ENCODE measurements at regions not wholly inside any gene's neighbourhood (a gene's known extent, or its start where the extent isn't known, plus 50 kb on each side); places are given as distances from the start of the nearest gene placed in this dataset.

DNA sequence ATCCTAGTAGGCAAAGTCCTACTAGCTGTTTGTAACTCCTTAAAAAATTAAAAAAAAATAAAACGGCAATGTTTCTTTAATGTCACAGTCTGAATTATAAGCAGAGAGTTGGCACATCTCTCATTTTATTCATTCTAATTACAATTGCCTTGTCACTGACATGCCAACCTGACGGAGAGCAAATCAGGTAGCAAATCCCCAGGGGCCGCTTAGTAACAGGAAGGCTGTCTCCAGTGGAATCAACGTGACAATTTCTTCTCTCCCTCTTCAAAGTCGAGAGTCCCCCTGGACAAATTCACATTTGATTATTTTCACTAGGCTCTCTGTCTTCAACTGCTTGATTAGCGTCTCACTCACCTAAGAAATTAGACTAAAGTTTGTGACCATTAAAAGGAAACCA is 1598.9 kb upstream of the PIK3C3 start:
- TF ChIP-seq, protein P1, sequence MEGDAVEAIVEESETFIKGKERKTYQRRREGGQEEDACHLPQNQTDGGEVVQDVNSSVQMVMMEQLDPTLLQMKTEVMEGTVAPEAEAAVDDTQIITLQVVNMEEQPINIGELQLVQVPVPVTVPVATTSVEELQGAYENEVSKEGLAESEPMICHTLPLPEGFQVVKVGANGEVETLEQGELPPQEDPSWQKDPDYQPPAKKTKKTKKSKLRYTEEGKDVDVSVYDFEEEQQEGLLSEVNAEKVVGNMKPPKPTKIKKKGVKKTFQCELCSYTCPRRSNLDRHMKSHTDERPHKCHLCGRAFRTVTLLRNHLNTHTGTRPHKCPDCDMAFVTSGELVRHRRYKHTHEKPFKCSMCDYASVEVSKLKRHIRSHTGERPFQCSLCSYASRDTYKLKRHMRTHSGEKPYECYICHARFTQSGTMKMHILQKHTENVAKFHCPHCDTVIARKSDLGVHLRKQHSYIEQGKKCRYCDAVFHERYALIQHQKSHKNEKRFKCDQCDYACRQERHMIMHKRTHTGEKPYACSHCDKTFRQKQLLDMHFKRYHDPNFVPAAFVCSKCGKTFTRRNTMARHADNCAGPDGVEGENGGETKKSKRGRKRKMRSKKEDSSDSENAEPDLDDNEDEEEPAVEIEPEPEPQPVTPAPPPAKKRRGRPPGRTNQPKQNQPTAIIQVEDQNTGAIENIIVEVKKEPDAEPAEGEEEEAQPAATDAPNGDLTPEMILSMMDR (conservative IDR thresholded peaks at IDR 0.05; ENCODE audit: control insufficient read depth, insufficient read depth, low read depth, low read length), result no peak
- H3K4me3 ChIP-seq (ENCODE audit: control insufficient read depth, low read depth, low read length), result no peak overlapping the region
- no peak for DNase-seq (ENCODE audit: low read depth)

DNA sequence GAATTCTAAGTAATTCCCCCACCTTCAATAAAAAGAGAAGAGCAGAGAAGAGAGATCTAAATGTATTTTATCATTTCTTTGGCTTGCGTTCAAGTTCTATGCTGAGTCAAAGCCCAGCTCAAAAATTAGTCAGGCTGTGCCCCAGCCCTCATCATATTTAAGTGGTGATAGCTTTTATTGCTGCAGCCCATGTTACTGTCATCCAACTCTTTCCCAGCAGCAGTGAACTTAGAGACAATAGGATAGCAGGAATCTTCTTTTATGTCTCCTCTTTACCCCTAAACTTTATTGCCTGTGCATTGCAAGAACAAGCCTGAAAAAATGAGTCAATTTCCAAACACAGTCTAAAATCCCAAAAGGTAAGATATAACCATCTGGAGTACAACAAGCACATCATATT is 1599.3 kb upstream of the PIK3C3 start:
- TF ChIP-seq, protein P1 (conservative IDR thresholded peaks at IDR 0.05; ENCODE audit: control insufficient read depth, insufficient read depth, low read depth, low read length), result no peak
- DNase-seq (ENCODE audit: low read depth), result peak; percentile 72
- H3K4me3 ChIP-seq (ENCODE audit: control insufficient read depth, low read depth, low read length), result no peak overlapping the region

- no peak overlapping the region for H3K4me3 ChIP-seq (ENCODE audit: control insufficient read depth, low read depth, low read length)
- TF ChIP-seq, protein P1 (conservative IDR thresholded peaks at IDR 0.05; ENCODE audit: control insufficient read depth, insufficient read depth, low read depth, low read length), result no peak
- DNase-seq (ENCODE audit: low read depth), result no peak
These were observed 1606.8 kb upstream of the PIK3C3 start for GRCh38 chr18:40348196-40348595.

DNA sequence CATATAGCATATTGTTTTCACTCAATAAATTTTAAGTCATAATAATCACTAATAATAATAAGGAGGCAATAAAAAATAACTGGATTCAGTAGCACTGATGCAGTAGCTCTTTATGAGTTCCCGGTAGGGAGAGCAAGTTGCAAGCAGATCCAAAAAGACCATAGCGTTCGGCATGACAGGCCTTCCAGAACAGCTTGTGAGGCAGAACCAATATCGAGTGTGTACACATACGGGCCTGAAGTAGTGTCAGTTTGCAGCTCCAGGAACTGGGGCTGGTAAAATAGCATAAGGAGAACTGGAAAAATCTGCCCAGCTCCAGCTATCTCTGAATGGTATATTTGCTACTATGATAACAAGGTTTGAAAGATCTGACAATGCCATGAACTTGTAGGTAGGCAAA is 1607.8 kb upstream of the PIK3C3 start:
- TF ChIP-seq, protein P1 (conservative IDR thresholded peaks at IDR 0.05; ENCODE audit: control insufficient read depth, insufficient read depth, low read depth, low read length), result no peak
- no peak overlapping the region for H3K4me3 ChIP-seq (ENCODE audit: control insufficient read depth, low read depth, low read length)
- DNase-seq (ENCODE audit: low read depth), result no peak

- peak; percentile 34 for DNase-seq (ENCODE audit: low read depth)
- TF ChIP-seq, protein P1 (conservative IDR thresholded peaks at IDR 0.05; ENCODE audit: control insufficient read depth, insufficient read depth, low read depth, low read length), result no peak
- H3K4me3 ChIP-seq (ENCODE audit: control insufficient read depth, low read depth, low read length), result no peak overlapping the region
These were observed 1608.9 kb upstream of the PIK3C3 start for GRCh38 chr18:40346146-40346545.

GRCh38 chr18:40341701-40342100 is 1613.3 kb upstream of the PIK3C3 start:
- TF ChIP-seq, protein P1 (conservative IDR thresholded peaks at IDR 0.05; ENCODE audit: control insufficient read depth, insufficient read depth, low read depth, low read length), result no peak
- H3K4me3 ChIP-seq (ENCODE audit: control insufficient read depth, low read depth, low read length), result no peak overlapping the region
- no peak for DNase-seq (ENCODE audit: low read depth)

- no peak for DNase-seq (ENCODE audit: low read depth)
- H3K4me3 ChIP-seq (ENCODE audit: control insufficient read depth, low read depth, low read length), result no peak overlapping the region
- TF ChIP-seq, protein P1 (conservative IDR thresholded peaks at IDR 0.05; ENCODE audit: control insufficient read depth, insufficient read depth, low read depth, low read length), result no peak
These were observed 1616.8 kb upstream of the PIK3C3 start for GRCh38 chr18:40338284-40338683.

All from fibroblast of mammary gland (primary cell).